ENCODE measurements at regions not wholly inside any gene's neighbourhood (a gene's known extent, or its start where the extent isn't known, plus 50 kb on each side); places are given as distances from the start of the nearest gene placed in this dataset.
"Not testable (repeated sequence)": the region's sequence is repeated elsewhere in the genome, so short reads cannot be mapped to it uniquely, and the experiment has no call there.

DNA sequence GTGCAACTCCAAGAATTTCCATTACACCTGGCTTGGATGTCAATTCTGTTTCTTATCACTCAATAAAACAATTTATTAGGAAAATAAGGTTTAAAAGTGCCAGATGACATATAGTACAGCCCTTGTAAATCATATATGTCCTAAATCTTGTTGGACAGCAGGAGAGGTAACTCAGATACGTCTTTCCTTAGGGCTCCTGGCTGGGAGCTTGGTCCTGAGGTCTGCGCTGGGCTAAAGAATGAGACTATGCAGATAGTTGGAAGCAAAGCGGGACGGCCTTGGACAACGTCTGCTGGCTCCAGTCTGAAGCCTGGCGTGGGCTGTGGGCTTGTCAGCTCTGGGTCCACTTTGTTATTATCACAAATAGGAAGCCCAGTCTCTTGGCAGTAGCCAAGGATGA is 377.0 kb downstream of the DLEU7 start:
- H3K4me3 ChIP-seq (replicated peaks in 1 of 2; ENCODE audit: low read depth in 2 of 2, low read length in 2 of 2), result no peak overlapping the region
- DNase-seq (ENCODE audit: low read depth in 2 of 2), result no peak
- TF ChIP-seq, protein P1, sequence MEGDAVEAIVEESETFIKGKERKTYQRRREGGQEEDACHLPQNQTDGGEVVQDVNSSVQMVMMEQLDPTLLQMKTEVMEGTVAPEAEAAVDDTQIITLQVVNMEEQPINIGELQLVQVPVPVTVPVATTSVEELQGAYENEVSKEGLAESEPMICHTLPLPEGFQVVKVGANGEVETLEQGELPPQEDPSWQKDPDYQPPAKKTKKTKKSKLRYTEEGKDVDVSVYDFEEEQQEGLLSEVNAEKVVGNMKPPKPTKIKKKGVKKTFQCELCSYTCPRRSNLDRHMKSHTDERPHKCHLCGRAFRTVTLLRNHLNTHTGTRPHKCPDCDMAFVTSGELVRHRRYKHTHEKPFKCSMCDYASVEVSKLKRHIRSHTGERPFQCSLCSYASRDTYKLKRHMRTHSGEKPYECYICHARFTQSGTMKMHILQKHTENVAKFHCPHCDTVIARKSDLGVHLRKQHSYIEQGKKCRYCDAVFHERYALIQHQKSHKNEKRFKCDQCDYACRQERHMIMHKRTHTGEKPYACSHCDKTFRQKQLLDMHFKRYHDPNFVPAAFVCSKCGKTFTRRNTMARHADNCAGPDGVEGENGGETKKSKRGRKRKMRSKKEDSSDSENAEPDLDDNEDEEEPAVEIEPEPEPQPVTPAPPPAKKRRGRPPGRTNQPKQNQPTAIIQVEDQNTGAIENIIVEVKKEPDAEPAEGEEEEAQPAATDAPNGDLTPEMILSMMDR (IDR thresholded peaks at IDR 0.05; ENCODE audit: low read depth, low read length), result no peak

DNA sequence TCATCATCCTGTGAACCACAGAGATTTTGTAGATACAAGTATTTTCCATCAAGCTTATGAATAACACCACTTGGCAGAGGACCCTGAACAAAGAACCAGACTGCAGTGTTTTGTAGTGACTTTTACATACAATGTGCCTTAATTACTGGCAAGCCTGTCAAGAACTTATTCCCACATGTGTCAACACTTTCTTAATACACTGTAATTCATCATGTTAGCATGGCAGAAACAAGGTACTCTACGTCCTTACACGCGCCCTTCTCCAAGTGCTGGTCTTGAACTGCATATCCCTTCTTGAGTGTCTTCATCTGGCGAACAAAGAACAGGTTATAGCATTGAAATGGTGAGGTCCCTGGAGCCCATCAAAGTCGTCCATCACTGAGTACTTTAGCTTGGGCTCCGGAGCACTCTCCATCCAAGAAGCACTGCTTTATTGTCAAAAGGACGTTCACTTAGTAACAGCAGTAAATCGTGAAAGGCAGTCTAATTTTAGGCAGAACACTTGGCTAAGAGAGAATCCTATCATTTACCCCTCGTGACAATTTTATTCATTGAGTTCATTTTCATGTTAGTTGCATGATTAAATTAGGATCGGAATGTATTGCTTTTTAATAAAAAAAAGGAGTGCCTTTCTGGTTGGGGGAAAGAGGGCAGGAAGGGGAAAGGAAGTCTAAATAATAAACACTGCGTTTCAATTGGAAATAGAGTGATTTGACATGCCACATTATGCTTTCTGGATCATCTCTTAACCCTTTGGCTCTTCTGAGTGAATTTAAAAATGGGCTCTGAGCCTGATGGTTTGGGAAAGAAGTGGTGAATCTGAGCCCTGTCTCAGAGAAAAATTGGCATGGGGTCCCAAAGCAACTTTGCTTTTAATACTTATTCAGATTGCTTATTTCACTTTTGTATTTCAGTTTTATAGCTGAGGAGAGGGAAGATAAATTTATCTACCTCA is 376.1 kb downstream of the DLEU7 start:
- peak in 1 of 2 donors; percentile 38 for DNase-seq (ENCODE audit: low read depth in 2 of 2)
- TF ChIP-seq, protein P1 (IDR thresholded peaks at IDR 0.05; ENCODE audit: low read depth, low read length), result no peak
- no peak overlapping the region for H3K4me3 ChIP-seq (replicated peaks in 1 of 2; ENCODE audit: low read depth in 2 of 2, low read length in 2 of 2)

DNA sequence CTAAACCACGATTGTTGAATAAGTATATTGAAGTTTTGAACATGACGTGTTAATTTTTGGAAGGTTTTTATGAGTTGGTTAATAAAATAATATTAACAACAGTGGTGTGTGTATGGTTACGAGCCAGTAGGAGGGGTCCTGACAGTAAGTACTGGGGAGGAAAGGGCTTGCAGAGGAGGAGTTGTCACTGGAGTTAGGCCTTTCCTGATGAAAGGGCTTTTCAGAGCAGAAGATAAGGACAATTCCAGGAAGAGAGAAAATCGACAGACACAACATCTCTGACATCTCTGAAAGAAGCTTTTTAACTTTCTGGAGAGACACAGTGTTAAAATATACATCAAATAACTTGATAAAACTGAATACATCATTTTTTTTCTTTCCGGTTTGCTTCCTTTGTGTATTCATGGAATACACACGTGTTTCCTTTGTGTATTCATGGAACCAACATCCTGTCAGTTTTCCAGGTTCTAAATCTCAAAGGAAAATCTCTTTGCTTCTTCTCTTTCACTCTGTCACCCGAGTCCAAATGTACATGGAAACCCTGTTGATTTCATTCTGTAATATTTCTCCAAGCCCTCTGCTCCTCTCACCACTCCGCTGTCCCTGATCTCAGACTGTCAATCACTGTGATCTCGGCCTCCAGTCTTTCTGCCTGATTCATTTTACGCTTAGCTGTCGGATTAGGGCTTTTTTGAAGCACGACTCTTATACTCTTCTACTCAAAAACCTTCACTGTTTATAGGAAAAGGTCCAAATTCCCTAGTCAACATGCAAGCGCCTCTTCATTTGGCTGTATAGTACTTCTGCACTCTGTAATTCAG is 374.4 kb downstream of the DLEU7 start:
- no peak overlapping the region for H3K4me3 ChIP-seq (replicated peaks in 1 of 2; ENCODE audit: low read depth in 2 of 2, low read length in 2 of 2)
- TF ChIP-seq, protein P1 (IDR thresholded peaks at IDR 0.05; ENCODE audit: low read depth, low read length), result no peak
- no peak for DNase-seq (ENCODE audit: low read depth in 2 of 2)

DNA sequence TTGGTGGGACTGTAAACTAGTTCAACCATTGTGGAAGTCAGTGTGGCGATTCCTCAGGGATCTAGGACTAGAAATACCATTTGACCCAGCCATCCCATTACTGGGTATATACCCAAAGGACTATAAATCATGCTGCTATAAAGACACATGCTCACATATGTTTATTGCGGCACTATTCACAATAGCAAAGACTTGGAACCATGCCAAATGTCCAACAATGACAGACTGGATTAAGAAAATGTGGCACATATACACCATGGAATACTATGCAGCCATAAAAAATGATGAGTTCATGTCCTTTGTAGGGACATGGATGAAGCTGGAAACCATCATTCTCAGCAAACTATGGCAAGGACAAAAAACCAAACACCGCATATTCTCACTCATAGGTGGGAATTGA is 370.4 kb downstream of the DLEU7 start:
- not testable (repeated sequence) for H3K4me3 ChIP-seq (replicated peaks in 1 of 2; ENCODE audit: low read depth in 2 of 2, low read length in 2 of 2); DNase-seq (ENCODE audit: low read depth in 2 of 2)

DNA sequence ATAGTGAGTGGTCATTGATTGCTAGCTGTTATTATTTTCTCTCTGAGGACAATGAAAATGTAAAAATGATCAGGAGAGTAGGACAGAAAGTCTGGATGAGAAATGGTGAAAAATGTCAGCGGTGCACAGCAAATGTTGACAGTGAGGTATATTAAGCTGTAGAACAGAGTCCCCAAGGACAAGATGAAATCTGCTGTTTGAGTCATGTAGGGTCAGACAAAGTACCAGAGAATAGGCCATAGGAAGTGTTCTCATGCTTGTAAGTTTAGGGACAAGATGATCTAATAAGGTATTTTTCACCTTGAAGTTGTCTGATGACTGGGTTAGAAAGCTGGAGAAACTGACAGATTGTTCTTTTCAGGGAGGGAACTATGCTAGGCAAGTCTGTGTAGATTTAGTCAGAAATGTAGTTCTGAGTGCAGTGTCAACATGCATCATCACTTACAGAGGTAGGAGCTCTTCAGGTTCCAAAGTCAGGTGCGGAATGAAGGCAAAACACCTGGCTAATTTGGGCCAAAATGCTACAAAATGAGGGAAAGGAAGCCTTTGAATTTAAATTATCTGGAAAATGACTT is 369.3 kb downstream of the DLEU7 start:
- H3K4me3 ChIP-seq (replicated peaks in 1 of 2; ENCODE audit: low read depth in 2 of 2, low read length in 2 of 2), result no peak overlapping the region
- DNase-seq (ENCODE audit: low read depth in 2 of 2), result peak in 1 of 2 donors; percentile 59
- TF ChIP-seq, protein P1 (IDR thresholded peaks at IDR 0.05; ENCODE audit: low read depth, low read length), result no peak

DNA sequence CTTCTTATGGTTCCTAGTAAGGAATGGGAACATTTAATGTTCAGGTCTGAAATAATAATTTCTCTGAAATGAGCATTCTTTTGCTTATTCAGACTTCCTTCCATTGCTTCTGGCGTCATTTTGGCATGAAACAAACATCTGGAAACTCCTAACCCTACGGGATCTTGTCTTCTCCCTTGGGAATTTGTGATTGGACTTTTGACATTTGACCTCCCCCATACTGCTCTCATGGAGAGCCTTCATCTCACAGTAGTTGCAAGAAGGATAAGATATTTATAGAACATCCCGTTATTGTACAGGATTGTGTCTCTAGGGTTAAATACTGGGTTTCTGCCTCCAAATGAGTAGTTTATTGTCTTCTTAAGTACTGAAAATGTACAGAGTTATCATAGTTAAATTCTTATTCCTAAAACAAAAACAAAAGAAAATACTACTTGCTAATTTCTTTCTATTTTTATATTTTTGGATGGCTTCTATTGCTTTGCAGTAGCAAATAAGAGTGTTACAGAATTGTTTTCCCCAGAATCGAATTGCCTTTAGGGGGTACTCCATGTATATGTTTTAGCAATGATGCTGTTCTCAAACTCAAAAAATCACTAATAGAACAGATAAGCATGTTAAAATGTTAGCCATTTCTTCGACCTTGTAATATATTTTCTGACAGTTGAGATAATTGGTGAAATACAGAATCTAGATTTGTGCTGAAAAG is 366.8 kb downstream of the DLEU7 start:
- DNase-seq (ENCODE audit: low read depth in 2 of 2), result peak; percentile 21 to 33
- TF ChIP-seq, protein P1 (IDR thresholded peaks at IDR 0.05; ENCODE audit: low read depth, low read length), result no peak
- no peak overlapping the region for H3K4me3 ChIP-seq (replicated peaks in 1 of 2; ENCODE audit: low read depth in 2 of 2, low read length in 2 of 2)
